HCT116 (cell line): ENCODE measurements at regions not wholly inside any gene's neighbourhood (a gene's known extent, or its start where the extent isn't known, plus 50 kb on each side); places are given as distances from the start of the nearest gene placed in this dataset.

Experiments used
- ATAC-seq: fragments of 200-7000 bp; cut with Tn5 transposase; 2 replicates; pipeline ENCODE4 v1.9.1; 2020; ENCODE audit warnings: mild to moderate bottlenecking, moderate library complexity
- BruUV-seq: library from RNA; stranded (reverse); fragments of 400-500 nt; replicated peaks from 2 replicates; lab custom pipeline; 2021; lab: Mats Ljungman, UMichigan
- CTCF ChIA-PET: fragments of 300-600 bp; sonication (Branson Sonifier 250); formaldehyde crosslinking; loops from one replicate; lab custom pipeline; 2021; ENCODE audit warnings: antibody characterized with exemption; lab: Charles Lee
- POLR2A ChIA-PET: fragments of 300-600, 350-600 bp; sonication (Branson Sonifier 250); formaldehyde crosslinking; loops from one replicate; lab custom pipeline; 2021; ENCODE audit warnings: antibody characterized with exemption; lab: Charles Lee
- RAD21 ChIA-PET, 2 experiments: fragments of 300-600 bp; sonication (Branson Sonifier 250); formaldehyde crosslinking; loops; one replicate each; lab custom pipeline; 2023; ENCODE audit warnings: low total read pairs in 2 of 2; ENCODE audit not compliant: uncharacterized antibody in 2 of 2, unreplicated experiment in 2 of 2, low non-redundant PET in 1 of 2; lab: Charles Lee
- DNase-seq: peaks from one replicate; pipeline ENCODE4 v3.0.0-alpha.2; 2010; ENCODE audit warnings: low read depth, low spot score
- H2AFZ ChIP-seq: fragments of 200-600 bp; shearing (Covaris generic), sonication (generic); 2 replicates; pipeline ENCODE4 v1.6.1; 2017; ENCODE audit warnings: low read depth, mixed run types, mixed read lengths, antibody characterized with exemption, low read length; ENCODE audit not compliant: poor library complexity, severe bottlenecking
- H3K27ac ChIP-seq: 2 replicates; pipeline ENCODE4 v1.5.1; 2012; ENCODE audit warnings: low read depth, low read length
- H3K27me3 ChIP-seq: fragments of 200-600 bp; sonication (generic); 2 replicates; pipeline ENCODE4 v1.6.1; 2016; ENCODE audit warnings: mixed run types, low read length, mixed read lengths; ENCODE audit not compliant: insufficient read depth
- H3K36me3 ChIP-seq, 2 experiments: fragments of 200-500 bp in 1 of 2; fragments of 200-600 bp in 1 of 2; sonication (Bioruptor generic) in 1 of 2; sonication (generic) in 1 of 2; 2 replicates each; pipeline versions ENCODE4 v1.5.1 to v1.6.1; 2014 to 2016; ENCODE audit warnings: low read length in 2 of 2, inconsistent platforms in 1 of 2, mixed read lengths in 1 of 2, mixed run types in 1 of 2; ENCODE audit not compliant: insufficient read depth in 2 of 2, control insufficient read depth in 1 of 2
- H3K4me1 ChIP-seq, 2 experiments: fragments of 200-600 bp in 1 of 2; sonication (generic) in 1 of 2; 2 replicates each; pipeline versions ENCODE4 v1.5.1 to v1.6.1; 2012 to 2017; ENCODE audit warnings: low read length in 2 of 2, inconsistent platforms in 1 of 2, mild to moderate bottlenecking in 1 of 2, mixed read lengths in 1 of 2, mixed run types in 1 of 2, moderate library complexity in 1 of 2; ENCODE audit not compliant: insufficient read depth in 2 of 2, control insufficient read depth in 1 of 2
- H3K4me2 ChIP-seq: fragments of 200-600 bp; sonication (generic); 2 replicates; pipeline ENCODE4 v1.6.1; 2017; ENCODE audit warnings: mixed run types, low read length, mixed read lengths
- H3K4me3 ChIP-seq, 2 experiments: fragments of 200-600 bp in 1 of 2; sonication (generic) in 1 of 2; replicated peaks in 1 of 2; 2 replicates each; pipeline ENCODE4 v1.5.1; 2011 to 2016; ENCODE audit warnings: low read length in 2 of 2, control low read depth in 1 of 2, low read depth in 1 of 2, mild to moderate bottlenecking in 1 of 2, mixed read lengths in 1 of 2, mixed run types in 1 of 2
- H3K79me2 ChIP-seq: fragments of 200-600 bp; sonication (generic); 2 replicates; pipeline ENCODE4 v1.6.1; 2017; ENCODE audit warnings: mild to moderate bottlenecking, mixed run types, low read length, moderate library complexity, mixed read lengths; ENCODE audit not compliant: insufficient read depth
- H3K9ac ChIP-seq: fragments of 200-600 bp; sonication (generic); 2 replicates; pipeline ENCODE4 v1.6.1; 2016; ENCODE audit warnings: low read length, mixed read lengths
- H3K9me2 ChIP-seq: fragments of 200-600 bp; sonication (generic), shearing (Covaris generic); 2 replicates; pipeline ENCODE4 v1.6.1; 2017; ENCODE audit warnings: mixed run types, mild to moderate bottlenecking, moderate library complexity; ENCODE audit not compliant: insufficient read depth
- H3K9me3 ChIP-seq, 2 experiments: fragments of 200-500 bp in 1 of 2; fragments of 200-600 bp in 1 of 2; sonication (Bioruptor generic) in 1 of 2; sonication (generic) in 1 of 2; 2 replicates each; pipeline ENCODE4 v1.6.1; 2014 to 2017; ENCODE audit warnings: low read length in 2 of 2, mixed read lengths in 2 of 2, inconsistent platforms in 1 of 2, low read depth in 1 of 2, mild to moderate bottlenecking in 1 of 2, mixed run types in 1 of 2, moderate library complexity in 1 of 2; ENCODE audit not compliant: control insufficient read depth in 1 of 2, insufficient read depth in 1 of 2
- H4K20me1 ChIP-seq: fragments of 200-600 bp; sonication (generic), shearing (Covaris generic); 2 replicates; pipeline ENCODE4 v1.6.1; 2017; ENCODE audit warnings: mixed run types, mild to moderate bottlenecking, moderate library complexity; ENCODE audit not compliant: insufficient read depth
- ELF1 ChIP-seq: IDR thresholded peaks from 2 replicates; pipeline ENCODE4 v1.6.1; 2012; ENCODE audit warnings: low read depth, borderline replicate concordance
- EZH2 ChIP-seq: fragments of 200-600 bp; sonication (generic); IDR thresholded peaks from 2 replicates; pipeline ENCODE4 v1.6.1; 2017; ENCODE audit warnings: antibody characterized with exemption, mixed run types
- FOSL1 ChIP-seq: IDR thresholded peaks from 2 replicates; pipeline ENCODE4 v1.6.1; 2012; ENCODE audit warnings: low read depth
- JUND ChIP-seq: IDR thresholded peaks from 2 replicates; pipeline ENCODE4 v1.6.1; 2012
- POLR2A ChIP-seq: IDR thresholded peaks from 2 replicates; pipeline ENCODE4 v1.7.0; 2011; ENCODE audit warnings: borderline replicate concordance; ENCODE audit not compliant: insufficient read depth, insufficient read length; ENCODE audit errors: extremely low read depth
- POLR2AphosphoS5 ChIP-seq: IDR thresholded peaks from 2 replicates; pipeline ENCODE4 v1.6.1; 2011; ENCODE audit warnings: mild to moderate bottlenecking, low read depth, low read length, moderate library complexity
- RAD21 ChIP-seq: IDR thresholded peaks from 2 replicates; pipeline ENCODE4 v1.6.1; 2012; ENCODE audit warnings: low read depth, mild to moderate bottlenecking
- SP1 ChIP-seq: IDR thresholded peaks from 2 replicates; pipeline ENCODE4 v1.6.1; 2012; ENCODE audit warnings: low read depth
- TCF7L2 ChIP-seq: IDR thresholded peaks from 2 replicates; pipeline ENCODE4 v1.7.0; 2011; ENCODE audit warnings: borderline replicate concordance, inconsistent platforms; ENCODE audit not compliant: insufficient read depth, insufficient read length; ENCODE audit errors: extremely low read depth
- ZNF274 ChIP-seq: fragments of 200-500 bp; sonication (Bioruptor generic); IDR thresholded peaks from 2 replicates; pipeline ENCODE4 v1.6.1; 2014; ENCODE audit warnings: mild to moderate bottlenecking, low read depth, low read length, inconsistent platforms
- intact Hi-C: fragments of 100-400 bp; cut with micrococcal nuclease; formaldehyde crosslinking; loops from 2 replicates; pipeline ENCODE4 v1.10.0; 2022
- TF ChIP-seq, protein P1 (sequence below), 3 experiments: fragments of 200-600 bp in 1 of 3; sonication (generic) in 1 of 3; IDR thresholded peaks in 2 of 3; conservative IDR thresholded peaks in 1 of 3; 2 replicates each; pipeline ENCODE4 v1.5.1; 2012 to 2017; ENCODE audit warnings: low read depth in 2 of 3, low read length in 2 of 3, antibody characterized with exemption in 1 of 3, borderline replicate concordance in 1 of 3, control low read depth in 1 of 3, mild to moderate bottlenecking in 1 of 3, mixed read lengths in 1 of 3, mixed run types in 1 of 3, moderate library complexity in 1 of 3; ENCODE audit not compliant: insufficient read depth in 1 of 3
- TF ChIP-seq, protein P2 (sequence below): IDR thresholded peaks from 2 replicates; pipeline ENCODE4 v1.6.1; 2012
- TF ChIP-seq, protein P3 (sequence below): IDR thresholded peaks from 2 replicates; pipeline ENCODE4 v1.6.1; 2012; ENCODE audit warnings: low read depth
- TF ChIP-seq, protein P4 (sequence below): IDR thresholded peaks from 2 replicates; pipeline ENCODE4 v1.6.1; 2011; ENCODE audit warnings: mild to moderate bottlenecking, low read length, moderate library complexity; ENCODE audit not compliant: insufficient replicate concordance; ENCODE audit errors: extremely low read depth

DNA sequence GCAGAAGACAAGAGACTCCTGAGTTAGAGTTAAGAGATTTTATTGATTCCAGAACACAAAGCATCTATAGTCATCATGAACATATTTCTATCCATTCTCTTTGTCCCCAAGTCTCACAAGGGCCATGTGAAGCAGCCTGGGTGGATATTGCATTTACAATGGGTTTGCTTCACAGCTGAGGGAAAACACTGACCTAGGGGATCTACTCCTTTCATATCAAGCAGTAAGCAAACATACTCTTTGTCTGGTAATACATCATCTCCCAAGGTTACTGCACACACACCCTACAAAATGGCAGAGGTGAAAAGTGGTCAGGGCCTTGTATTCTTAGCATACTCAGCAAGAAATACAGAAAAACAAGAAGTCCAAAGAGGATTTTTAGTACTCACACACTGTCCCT is 267.7 kb upstream of the BCHE start:
- Histone ChIP-seq H3K36me3 (no peaks in the 10 kb centered on the region), H3K4me2 (no peak overlapping the region), H3K27ac (no peak overlapping the region), H4K20me1 (no peaks in the 10 kb centered on the region), H3K79me2 (no peaks in the 10 kb centered on the region), H3K27me3 (no peaks in the 10 kb centered on the region), H3K9me2 (no peaks in the 10 kb centered on the region; the same call in 1 of the 2 replicates), H3K4me1 (no peaks in the 10 kb centered on the region), H3K9ac (no peak overlapping the region), H3K9me3 (no peaks in the 10 kb centered on the region), H2AFZ (no peak overlapping the region), H3K4me3 (no peak overlapping the region)
- ChIA-PET POLR2A (no interaction called here), CTCF (no interaction called here), RAD21 (no interaction called here)
- DNase-seq, result no peak
- no peak for ATAC-seq
- BruUV-seq, result no TSS peak
- TF ChIP-seq, protein P1, sequence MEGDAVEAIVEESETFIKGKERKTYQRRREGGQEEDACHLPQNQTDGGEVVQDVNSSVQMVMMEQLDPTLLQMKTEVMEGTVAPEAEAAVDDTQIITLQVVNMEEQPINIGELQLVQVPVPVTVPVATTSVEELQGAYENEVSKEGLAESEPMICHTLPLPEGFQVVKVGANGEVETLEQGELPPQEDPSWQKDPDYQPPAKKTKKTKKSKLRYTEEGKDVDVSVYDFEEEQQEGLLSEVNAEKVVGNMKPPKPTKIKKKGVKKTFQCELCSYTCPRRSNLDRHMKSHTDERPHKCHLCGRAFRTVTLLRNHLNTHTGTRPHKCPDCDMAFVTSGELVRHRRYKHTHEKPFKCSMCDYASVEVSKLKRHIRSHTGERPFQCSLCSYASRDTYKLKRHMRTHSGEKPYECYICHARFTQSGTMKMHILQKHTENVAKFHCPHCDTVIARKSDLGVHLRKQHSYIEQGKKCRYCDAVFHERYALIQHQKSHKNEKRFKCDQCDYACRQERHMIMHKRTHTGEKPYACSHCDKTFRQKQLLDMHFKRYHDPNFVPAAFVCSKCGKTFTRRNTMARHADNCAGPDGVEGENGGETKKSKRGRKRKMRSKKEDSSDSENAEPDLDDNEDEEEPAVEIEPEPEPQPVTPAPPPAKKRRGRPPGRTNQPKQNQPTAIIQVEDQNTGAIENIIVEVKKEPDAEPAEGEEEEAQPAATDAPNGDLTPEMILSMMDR (IDR thresholded peaks at IDR 0.05 in 2 of 3, conservative IDR thresholded peaks at IDR 0.05 in 1 of 3; ENCODE audit: borderline replicate concordance in 1 of 3, insufficient read depth in 1 of 3, low read depth in 2 of 3, low read length in 2 of 3), result no peak
- TF ChIP-seq RAD21 (no peak), POLR2A (no peak), TCF7L2 (no peak), POLR2AphosphoS5 (no peak), ELF1 (no peak), ZNF274 (no peak), SP1 (no peak), JUND (no peak), FOSL1 (no peak), EZH2 (no peak)
- TF ChIP-seq, protein P2, sequence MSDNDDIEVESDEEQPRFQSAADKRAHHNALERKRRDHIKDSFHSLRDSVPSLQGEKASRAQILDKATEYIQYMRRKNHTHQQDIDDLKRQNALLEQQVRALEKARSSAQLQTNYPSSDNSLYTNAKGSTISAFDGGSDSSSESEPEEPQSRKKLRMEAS, result no peak
- TF ChIP-seq, protein P3, sequence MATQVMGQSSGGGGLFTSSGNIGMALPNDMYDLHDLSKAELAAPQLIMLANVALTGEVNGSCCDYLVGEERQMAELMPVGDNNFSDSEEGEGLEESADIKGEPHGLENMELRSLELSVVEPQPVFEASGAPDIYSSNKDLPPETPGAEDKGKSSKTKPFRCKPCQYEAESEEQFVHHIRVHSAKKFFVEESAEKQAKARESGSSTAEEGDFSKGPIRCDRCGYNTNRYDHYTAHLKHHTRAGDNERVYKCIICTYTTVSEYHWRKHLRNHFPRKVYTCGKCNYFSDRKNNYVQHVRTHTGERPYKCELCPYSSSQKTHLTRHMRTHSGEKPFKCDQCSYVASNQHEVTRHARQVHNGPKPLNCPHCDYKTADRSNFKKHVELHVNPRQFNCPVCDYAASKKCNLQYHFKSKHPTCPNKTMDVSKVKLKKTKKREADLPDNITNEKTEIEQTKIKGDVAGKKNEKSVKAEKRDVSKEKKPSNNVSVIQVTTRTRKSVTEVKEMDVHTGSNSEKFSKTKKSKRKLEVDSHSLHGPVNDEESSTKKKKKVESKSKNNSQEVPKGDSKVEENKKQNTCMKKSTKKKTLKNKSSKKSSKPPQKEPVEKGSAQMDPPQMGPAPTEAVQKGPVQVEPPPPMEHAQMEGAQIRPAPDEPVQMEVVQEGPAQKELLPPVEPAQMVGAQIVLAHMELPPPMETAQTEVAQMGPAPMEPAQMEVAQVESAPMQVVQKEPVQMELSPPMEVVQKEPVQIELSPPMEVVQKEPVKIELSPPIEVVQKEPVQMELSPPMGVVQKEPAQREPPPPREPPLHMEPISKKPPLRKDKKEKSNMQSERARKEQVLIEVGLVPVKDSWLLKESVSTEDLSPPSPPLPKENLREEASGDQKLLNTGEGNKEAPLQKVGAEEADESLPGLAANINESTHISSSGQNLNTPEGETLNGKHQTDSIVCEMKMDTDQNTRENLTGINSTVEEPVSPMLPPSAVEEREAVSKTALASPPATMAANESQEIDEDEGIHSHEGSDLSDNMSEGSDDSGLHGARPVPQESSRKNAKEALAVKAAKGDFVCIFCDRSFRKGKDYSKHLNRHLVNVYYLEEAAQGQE, result no peak
- TF ChIP-seq, protein P4, sequence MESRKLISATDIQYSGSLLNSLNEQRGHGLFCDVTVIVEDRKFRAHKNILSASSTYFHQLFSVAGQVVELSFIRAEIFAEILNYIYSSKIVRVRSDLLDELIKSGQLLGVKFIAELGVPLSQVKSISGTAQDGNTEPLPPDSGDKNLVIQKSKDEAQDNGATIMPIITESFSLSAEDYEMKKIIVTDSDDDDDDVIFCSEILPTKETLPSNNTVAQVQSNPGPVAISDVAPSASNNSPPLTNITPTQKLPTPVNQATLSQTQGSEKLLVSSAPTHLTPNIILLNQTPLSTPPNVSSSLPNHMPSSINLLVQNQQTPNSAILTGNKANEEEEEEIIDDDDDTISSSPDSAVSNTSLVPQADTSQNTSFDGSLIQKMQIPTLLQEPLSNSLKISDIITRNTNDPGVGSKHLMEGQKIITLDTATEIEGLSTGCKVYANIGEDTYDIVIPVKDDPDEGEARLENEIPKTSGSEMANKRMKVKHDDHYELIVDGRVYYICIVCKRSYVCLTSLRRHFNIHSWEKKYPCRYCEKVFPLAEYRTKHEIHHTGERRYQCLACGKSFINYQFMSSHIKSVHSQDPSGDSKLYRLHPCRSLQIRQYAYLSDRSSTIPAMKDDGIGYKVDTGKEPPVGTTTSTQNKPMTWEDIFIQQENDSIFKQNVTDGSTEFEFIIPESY, result no peak
- intact Hi-C loops, result no loop called here
